DLD1 (cell line): ENCODE measurements at regions not wholly inside any gene's neighbourhood (a gene's known extent, or its start where the extent isn't known, plus 50 kb on each side); places are given as distances from the start of the nearest gene placed in this dataset.

Experiments used
- in situ Hi-C: cut with HindIII; loops from 2 replicates; pipeline ENCODE4 v1.10.0; 2017; ENCODE audit warnings: low sequenced_read_pairs

DNA sequence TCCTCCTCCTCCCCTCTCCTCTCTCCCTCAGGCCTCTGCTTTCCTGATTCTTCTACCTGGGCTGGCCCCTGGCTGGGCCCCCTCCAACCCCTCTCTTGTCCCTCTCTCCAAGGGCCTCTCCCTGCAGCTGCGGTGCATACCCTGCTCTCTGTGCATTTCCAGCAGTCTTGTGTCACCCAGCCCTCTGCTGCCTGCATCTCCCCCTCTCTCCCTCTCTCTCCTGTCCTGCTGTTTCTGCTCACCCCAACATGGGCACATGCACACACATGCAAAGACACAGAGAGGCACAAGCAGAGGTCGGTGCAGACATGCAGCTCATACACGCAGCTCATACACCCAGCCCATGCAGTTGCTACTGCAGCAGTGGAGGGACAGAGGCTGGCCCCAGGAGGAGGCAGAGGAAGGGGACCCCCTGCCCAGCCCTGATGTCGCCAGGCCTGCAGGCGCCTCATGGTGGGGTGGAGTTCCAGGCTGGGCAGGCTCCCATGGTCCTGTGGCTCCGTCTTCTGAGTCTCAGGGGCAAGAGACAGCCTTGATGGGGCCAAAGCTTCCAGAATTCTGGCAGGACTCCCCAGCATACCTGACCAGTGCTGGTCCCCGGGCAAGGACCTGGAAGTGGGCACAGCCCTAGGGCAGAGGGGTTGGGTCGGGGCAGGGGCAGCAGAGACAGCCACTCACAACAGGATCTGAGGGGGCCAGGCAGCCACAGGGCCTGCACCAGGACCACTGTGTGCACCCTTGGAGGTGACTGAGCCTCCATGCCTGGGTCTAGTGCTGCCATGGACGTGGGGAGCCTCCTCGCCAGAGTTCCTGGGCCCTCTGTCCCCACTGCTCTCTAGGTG lies 216.9 kb downstream of the C9orf50 start:
- in situ Hi-C loops, result no loop called here

DNA sequence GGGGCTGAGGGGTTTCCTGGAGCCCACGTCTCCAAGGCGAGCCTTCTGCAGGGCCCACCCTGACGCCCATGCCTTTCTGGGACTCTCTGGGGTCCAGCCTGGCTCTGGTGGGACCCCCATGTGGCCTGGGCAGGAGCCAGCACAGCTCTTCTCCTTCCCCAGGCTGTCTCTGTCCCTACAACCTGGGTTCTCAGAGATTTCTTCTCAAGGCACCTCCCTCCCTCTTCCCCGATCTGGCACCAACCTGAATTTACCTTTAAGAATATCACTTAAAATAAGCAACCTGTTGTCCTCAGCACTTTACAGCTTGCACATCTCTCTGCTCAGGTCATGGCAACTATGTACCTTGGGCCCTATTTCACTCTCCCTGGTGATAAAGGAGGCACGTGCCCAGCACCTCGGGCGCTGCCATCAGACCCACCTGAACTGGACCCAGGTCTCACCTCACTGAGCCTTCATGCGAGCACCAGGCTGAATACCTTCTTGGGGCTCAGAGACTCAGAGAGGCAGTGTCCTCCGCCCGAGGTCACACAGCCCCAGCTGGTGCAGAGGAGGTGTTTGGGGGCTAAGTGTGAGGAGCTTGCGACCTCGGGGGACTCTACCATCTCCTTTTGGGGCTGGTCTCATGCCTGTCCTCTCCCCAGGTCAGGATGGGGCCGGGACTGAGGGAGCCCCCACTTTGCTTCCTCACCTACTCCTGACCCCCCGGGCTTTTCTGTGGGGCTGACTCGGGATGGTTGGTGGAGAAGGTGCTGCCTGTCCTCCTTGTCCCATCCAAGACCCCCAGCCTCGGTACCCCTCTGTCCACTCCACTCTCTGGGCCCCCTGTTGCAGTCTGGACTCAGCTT lies 217.7 kb downstream of the C9orf50 start:
- in situ Hi-C loops, result no loop called here

DNA sequence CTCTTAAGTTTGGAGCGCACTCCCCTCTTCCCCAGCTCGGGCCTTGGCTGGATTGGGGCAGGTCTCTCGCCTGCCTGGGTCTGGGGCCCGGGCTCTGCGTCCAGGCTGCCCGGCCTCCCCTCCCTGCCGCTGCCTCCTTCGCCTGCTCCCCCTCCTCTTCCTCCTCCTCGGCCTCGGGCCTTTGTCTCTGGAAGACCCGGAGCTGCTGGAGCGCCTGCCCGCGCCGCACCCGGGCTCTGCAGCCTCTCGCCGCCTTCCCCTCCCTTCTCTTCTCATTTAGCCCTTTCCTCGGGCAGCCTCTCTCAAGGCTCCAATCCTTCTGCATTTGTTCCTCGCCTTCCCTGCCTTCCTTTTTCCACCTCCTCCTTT lies 218.5 kb downstream of the C9orf50 start:
- in situ Hi-C loops, result no loop called here

DNA sequence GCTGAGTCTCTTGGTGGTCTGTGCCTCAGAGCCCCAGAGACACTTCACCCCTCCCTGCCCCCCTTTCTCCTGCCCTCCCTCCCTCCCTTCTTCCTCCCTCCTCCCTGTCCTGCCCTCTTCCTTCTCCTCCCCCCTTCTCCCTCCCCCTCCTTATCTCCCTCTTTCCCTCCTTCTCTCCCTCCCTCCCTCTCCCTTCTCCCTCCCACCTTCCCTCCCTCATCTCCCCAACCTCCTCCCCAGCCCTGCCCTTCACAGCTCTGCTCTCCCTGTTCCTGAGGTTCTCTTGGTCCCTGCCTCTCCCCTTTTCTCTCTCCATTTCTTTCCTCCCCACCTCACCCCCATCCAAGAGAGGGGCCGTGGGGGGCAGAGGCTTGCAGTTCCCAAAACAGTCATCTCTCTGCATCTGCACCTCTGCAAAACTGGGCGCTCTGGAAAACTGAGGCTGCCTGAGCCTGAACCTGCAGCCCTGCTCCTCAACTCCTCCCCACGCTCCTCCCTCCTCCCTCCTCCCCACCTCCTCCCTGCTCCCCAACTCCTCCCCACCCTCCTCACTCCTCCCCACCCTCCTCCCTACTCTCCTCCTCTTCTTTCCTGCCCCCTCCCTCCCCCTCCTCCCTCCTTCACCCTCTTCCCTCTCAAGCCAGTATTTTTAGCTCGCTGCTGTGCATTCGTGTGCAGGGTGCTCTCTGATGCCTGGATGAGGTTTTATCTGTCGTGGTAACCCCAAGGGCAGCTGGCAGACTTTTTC lies 219.1 kb downstream of the C9orf50 start:
- in situ Hi-C loops, result no loop called here

DNA sequence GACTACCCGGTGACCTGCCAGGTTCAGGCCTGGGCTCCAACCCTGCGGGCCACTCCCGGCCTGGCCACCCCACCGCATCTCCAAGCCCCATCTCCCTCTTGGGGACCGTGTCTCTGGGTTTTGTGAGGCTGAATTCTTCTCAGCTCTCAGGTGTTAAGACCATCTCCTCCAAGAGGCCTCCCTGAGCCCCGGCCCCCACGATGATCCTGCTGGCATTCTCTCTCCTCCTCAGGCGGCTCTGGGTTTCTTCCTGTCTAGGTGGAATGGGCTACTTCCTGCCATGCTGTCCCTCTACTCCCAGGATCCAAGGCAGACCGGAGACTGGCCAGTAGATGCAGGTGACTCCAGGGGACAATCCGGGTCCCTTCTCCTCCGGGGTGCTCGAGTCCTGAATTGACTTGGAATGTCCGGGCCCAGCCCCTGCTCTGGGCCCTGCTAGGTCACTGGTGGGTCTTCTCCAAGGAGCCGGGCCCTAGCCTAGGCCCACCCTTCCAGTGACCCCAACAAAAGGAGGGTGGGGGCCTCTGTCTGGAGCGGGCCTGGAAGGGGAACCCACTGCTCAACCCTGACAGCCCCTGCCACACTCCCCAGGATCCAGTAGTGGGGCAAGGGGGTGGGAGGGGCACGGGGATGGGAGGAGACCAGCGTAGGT lies 219.8 kb downstream of the C9orf50 start:
- in situ Hi-C loops, result no loop called here

DNA sequence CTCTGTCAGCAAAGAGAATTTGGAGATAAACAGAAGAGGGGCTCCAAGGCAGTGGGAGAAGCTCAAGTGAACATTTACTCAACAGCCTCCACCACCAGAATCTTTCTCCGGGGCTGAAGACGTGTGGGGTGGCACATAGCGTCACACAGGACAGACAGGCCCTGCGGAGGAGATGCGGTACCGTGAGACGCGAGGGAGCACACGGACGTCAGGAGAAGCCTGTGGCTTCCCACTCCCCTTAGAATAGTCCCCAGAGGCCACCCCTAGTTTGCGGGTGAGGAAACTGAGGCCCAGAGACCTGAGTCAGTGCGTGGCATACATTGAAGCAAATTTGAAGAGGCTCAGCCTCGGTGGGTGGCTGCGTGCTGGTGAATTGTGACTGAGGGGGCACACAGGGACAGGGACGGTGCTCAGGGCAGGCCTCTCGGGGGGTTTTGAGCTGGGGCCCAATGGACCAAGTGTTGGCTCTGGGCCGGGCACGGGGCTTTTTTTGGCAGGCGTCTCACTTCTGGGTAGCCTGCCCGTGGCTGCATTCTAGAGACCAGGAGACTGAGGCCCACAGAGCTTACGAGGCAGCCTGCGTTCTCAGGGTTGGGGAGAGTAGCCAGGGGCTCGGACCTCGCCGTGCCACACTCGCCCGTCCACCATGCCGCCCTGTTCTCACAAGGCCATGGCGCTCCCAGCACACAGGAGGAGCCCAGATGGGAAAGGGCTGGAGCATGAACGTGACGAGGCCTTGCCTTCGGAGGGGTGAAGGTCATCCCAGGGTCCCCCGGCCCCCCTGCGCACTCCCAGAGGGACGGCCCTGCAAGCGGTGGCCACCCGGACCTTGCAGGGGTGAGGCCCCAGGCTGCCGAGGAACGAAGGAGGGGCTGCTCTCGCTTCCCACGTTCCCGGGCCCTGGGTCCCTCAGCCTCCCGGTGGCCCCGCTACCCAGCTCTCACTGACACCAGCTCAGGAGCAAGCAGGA lies 220.6 kb downstream of the C9orf50 start:
- in situ Hi-C loops, result no loop called here

DNA sequence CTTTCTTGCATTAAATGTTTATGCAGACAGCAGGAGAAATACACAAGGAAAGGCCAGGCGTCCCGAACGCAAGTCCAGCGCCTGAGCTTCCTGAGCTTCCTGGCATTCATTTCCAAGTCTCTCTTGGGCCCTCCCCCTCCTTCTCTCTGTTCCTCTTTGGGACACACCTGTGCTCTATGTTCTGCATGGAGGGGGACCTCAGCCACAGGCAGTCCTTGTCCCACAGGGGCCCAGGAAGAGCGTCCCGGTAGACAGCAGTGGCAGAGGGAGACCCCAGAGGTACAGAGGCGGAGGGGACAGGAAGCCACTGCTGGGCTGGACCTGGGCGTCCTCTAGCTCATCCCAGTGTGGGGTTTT lies 221.3 kb downstream of the C9orf50 start:
- in situ Hi-C loops, result no loop called here

DNA sequence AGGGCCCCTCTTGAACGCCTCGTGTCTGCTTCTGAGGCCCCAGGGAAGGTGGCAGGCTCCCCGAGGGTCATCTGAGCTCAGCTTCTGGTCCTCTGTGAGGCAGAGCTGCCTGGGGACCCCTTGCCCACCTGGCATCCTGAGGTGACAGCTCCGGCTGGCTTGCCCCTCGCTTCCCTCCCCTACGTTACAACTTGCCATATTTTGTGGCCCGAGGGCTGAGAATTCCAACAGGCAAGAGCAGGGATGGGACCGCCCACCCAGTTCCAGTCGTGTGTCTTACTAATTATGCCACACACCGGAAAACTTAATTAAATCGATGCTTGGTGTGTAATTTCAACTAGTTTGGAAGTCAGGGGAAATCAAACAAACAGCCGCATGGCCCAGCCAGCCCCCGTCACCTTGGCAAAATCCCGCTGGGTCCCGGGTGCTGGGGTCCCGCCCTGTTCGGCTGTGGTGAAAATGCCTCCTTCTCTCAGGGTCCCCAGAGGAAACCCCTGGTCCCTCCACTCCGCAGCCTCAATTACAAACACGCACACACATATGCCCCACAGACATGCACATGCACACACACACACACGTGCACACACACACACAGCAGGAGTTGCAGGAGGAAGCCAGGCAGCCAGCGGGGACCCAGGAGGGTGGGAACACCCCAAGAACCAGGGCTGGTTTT lies 221.0 kb upstream of the IER5L start:
- in situ Hi-C loops, result no loop called here

DNA sequence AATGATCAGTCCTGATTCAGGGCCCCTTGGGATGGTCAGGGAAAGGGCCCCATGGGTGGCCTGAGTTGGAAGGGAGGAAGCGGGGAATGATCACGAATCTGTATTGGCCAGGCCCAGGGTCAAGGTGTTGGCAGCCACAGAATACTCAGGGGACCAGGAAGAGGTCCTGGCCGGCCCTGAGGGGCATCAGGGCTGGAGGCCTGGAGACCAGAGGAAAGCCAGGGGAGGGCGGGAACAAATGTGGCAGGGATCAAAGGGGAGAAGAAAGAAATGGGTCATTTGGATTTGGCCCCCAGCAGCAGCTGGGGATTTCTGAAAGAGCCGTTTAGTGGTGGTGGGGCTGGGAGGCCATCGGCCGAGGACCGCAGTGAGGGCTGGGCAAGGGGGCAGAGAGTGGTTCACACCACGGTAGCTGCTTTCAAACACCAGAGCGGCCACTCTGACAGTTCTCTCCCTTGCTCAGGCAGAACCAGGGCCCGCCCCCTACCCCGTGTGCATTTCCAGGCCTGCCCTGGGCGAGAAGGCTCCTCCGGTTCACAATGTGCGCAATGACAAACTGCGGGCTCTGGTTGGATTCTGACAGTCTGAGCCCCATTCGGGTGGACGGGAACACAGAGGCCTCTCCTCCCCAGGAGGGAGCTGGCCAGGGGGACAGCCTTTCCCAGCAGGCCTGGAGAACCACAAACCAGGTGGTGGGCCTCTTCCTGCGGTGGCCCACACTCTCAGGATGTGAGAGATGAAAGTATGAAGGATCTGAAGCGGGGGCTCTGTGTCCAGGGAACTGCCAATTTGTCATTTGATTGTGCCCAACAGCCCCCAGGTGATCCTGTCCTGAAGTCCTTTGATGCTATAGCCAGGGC lies 220.3 kb upstream of the IER5L start:
- in situ Hi-C loops, result no loop called here

DNA sequence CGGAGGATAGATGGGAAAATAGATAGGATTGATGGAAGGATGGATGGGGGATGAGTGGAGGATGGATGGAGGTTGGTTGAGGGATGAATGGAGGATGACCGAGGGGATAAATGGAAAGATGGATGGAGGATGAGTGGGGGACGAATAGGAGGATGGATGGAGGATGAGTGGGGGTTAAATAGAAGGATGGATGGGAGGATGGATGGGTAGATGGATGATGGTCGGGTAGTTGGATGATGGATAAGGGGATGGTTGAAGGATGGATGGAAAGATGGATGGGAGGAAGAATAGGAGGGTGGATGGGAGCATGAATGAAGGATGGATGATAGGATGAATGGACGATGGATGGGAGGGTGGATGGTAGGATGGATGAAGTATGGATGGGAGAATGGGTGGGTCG lies 219.3 kb upstream of the IER5L start:
- in situ Hi-C loops, result no loop called here

DNA sequence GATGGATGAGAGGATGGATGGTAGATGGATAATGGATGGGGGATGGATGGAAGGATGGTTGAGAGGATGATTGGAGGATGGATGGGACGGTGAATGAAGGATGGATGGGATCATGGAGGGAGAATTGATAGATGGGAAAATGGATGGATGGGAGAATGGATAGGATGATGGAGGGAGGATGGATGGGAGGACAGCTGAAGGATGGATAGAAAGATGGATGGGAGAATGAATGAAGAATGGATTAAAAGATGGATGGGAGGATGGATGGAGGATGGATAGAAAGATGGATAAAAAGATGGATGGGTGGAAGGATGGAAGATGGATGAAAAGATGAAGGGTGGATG lies 218.3 kb upstream of the IER5L start:
- in situ Hi-C loops, result no loop called here

DNA sequence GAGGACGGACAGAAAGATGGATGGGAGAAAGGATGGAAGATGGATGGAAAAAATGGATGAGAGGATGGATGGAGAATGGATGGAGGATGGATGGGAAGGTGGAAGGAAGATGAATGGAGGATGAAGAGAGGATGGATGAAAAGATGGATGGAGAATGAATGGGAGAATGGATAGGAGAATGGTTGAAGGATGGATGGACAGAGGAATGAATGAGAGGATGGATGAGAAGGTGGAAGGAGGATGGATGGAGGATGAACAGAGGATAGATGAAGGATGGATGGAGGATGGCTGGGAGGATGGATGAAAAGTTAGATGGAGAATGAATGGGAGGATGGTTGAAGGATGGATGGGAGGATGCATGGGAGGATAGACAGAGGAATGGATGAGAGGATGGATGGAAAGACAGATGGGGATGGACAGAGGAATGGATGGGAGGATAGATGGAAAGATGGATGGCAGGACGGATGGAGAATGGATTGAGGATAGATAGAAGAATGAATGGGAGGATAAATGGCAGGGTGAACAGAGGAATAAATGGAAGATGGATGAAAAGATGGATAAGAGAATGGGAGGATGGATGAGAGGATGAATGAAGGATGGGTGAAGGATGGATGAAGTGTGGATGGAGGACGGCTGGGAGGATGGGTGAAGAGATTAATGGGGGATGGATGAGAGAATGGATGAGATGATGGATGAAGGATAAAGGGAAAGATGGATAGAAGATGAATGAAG lies 217.7 kb upstream of the IER5L start:
- in situ Hi-C loops, result no loop called here

DNA sequence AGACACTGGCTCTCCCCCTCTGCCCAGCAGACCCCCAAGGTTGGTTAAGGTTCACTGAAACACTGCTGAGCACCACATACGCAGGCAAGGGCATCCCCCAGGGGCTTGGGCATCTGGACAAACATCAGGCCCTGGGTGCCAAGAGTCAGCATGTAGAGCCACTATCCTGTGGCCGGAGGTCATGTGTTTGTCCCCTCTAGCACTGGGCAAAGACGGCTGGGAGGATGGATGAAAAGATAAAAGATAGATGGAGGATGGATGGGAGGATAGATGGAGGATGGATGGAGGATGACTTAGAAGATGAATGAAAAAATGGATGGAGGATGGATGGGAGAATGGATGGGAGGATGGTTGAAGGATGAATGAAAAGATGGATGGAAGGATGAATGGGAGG lies 216.8 kb upstream of the IER5L start:
- in situ Hi-C loops, result no loop called here

DNA sequence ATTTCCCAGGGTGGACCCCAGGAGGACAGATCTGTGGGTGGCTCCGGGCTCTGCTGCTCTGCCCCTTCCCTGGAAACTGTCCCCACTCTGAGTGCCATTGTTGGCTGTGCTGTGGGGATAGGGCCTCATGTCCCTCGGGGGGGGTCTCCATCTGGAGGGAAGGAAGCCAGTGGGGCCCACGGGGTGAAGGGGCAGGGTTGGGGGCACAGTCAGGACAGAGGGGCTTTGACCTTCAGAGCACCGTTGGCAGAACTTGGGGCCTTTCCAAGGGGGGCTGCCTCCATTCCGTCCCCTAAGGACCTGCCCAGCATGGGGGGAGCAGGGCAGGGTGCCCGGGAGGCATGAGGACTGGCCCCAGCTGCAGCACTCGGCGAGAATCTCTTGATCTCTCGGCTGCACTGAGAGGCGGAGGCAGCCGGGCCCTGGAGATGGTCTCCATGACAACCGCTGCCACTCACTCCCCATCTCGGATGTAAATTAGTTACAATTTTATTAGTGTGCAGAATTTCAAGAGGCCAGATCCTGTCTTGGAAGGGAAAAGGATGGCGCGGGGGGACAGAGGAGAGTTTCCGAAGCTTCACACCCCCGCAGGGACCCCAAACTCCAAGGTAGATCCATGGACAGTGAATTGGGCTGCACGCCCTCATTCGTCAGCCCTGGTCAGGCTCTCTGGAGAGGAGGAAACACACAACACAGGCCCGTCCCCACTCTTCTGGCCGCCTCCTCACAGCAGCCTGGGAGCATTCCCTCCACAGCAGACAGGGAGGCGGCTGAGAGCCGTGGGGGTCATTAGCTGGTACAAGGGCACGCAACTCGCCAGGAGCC lies 216.2 kb upstream of the IER5L start:
- in situ Hi-C loops, result no loop called here

DNA sequence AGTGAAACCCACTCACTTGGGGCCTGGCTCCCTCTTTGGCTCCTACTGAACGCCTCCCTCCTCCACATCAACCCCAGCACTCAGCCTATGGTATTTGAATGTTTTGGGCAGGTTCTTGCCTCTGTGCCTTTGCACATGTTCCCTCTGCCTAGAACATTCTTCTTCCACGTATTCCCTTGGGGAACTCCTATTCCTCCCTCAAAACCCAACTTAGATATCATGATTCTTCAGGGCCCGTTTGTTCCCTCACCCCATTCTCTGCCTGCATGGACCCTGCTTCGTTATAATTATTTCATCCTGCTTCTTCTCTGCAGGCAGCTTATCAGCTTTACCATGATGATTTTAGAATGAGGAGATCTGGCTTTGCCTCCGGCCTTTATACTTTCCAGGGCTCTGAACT lies 215.0 kb upstream of the IER5L start:
- in situ Hi-C loops, result no loop called here

DNA sequence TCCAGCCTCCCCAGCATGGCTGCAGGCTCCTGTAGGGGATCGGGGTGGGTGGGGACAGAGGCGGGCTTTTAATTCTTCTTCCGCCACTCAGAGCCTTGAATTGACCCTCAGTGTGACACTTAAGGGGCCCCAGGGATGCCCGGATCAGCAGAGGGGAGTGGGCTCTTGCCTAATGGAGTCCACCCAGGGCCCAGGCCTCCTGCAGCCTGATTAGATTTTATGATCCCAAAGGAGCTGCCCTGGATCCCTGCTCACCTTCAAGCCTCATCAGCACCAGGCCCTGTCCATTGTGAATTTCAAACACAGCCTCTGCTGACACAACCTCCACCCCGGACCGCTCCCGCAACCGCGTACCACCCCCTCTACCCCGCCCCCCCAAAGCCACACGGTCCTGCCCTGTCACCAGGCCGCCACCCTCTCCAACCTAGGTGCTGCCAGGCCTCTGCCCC lies 214.1 kb upstream of the IER5L start:
- in situ Hi-C loops, result no loop called here

DNA sequence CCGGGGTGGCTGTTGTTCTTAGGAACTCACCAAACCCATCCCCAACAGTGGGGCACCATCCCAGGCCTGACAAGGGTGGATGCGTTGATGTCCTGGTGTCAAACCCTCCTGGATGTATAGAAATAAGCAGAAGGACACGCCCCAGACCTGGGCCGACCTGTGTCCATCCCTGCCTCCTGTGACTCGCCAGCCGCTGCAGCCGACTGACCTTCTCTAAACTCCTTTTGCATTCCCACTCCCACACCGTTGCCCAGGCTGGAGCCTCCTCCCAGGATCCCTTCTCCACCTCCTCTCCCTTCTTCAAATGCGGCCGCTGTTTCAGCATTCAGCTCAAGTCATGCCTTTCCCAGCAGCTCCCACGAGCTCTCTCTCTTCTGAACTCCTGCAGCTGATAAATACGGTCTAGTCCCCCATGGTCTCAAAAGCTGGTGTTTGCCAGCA lies 213.2 kb upstream of the IER5L start:
- in situ Hi-C loops, result no loop called here
